ENCODE measurements at regions not wholly inside any gene's neighbourhood (a gene's known extent, or its start where the extent isn't known, plus 50 kb on each side); places are given as distances from the start of the nearest gene placed in this dataset.
"Not testable (repeated sequence)": the region's sequence is repeated elsewhere in the genome, so short reads cannot be mapped to it uniquely, and the experiment has no call there.

- not testable (repeated sequence) for TF ChIP-seq CHD1 (IDR thresholded peaks at IDR 0.05; ENCODE audit: low read depth, low read length); FOS (IDR thresholded peaks at IDR 0.05; ENCODE audit: low read depth, low read length); POLR2A (IDR thresholded peaks at IDR 0.05; ENCODE audit: low read depth, low read length); MAFK (IDR thresholded peaks at IDR 0.05; ENCODE audit: low read depth, low read length); CEBPB (IDR thresholded peaks at IDR 0.05; ENCODE audit: low read depth, low read length); RFX5 (IDR thresholded peaks at IDR 0.05; ENCODE audit: low read depth, low read length); BHLHE40 (IDR thresholded peaks at IDR 0.05; ENCODE audit: low read depth, low read length); ELK1 (IDR thresholded peaks at IDR 0.05; ENCODE audit: borderline replicate concordance, low read depth, low read length); SMC3 (IDR thresholded peaks at IDR 0.05; ENCODE audit: low read depth, low read length)
- TF ChIP-seq, protein P1, sequence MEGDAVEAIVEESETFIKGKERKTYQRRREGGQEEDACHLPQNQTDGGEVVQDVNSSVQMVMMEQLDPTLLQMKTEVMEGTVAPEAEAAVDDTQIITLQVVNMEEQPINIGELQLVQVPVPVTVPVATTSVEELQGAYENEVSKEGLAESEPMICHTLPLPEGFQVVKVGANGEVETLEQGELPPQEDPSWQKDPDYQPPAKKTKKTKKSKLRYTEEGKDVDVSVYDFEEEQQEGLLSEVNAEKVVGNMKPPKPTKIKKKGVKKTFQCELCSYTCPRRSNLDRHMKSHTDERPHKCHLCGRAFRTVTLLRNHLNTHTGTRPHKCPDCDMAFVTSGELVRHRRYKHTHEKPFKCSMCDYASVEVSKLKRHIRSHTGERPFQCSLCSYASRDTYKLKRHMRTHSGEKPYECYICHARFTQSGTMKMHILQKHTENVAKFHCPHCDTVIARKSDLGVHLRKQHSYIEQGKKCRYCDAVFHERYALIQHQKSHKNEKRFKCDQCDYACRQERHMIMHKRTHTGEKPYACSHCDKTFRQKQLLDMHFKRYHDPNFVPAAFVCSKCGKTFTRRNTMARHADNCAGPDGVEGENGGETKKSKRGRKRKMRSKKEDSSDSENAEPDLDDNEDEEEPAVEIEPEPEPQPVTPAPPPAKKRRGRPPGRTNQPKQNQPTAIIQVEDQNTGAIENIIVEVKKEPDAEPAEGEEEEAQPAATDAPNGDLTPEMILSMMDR (conservative IDR thresholded peaks at IDR 0.05; ENCODE audit: low read depth, low read length) = not testable (repeated sequence)
- TF ChIP-seq, protein P2, sequence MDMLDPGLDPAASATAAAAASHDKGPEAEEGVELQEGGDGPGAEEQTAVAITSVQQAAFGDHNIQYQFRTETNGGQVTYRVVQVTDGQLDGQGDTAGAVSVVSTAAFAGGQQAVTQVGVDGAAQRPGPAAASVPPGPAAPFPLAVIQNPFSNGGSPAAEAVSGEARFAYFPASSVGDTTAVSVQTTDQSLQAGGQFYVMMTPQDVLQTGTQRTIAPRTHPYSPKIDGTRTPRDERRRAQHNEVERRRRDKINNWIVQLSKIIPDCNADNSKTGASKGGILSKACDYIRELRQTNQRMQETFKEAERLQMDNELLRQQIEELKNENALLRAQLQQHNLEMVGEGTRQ (IDR thresholded peaks at IDR 0.05; ENCODE audit: low read depth, low read length) = not testable (repeated sequence)
These were observed 113.9 kb upstream of the NBPF26 start for GRCh38 chr1:120609834-120610233.

All from IMR-90 (cell line).